ENCODE measurements at regions not wholly inside any gene's neighbourhood (a gene's known extent, or its start where the extent isn't known, plus 50 kb on each side); places are given as distances from the start of the nearest gene placed in this dataset.

GRCh38 chr9:106405871-106406435, 457.0 kb upstream of the ZNF462 start:
- Mint-ChIP-seq H3K4me1 (ENCODE audit: low read depth) (no peaks in the 10 kb centered on the region), H3K9me3 (no peaks in the 10 kb centered on the region), H3K27me3 (ENCODE audit: insufficient read depth) (no peaks in the 10 kb centered on the region), H3K36me3 (ENCODE audit: low read depth) (no peaks in the 10 kb centered on the region), H3K27ac (no peak overlapping the region), H3K4me3 (no peak overlapping the region)
- no peak for DNase-seq (ENCODE audit: low spot score)
- intact Hi-C loops (cut with micrococcal nuclease), result no loop called here

- Mint-ChIP-seq H3K36me3 (ENCODE audit: low read depth) (no peaks in the 10 kb centered on the region), H3K4me3 (no peak overlapping the region), H3K9me3 (peaks cover 4% of the 10 kb centered on the region), H3K27ac (no peak overlapping the region), H3K4me1 (ENCODE audit: low read depth) (no peaks in the 10 kb centered on the region), H3K27me3 (ENCODE audit: insufficient read depth) (no peaks in the 10 kb centered on the region)
- DNase-seq (ENCODE audit: low spot score), result no peak
- intact Hi-C loops (cut with micrococcal nuclease), result no loop called here
Observed at GRCh38 chr9:106414042-106414441, 448.9 kb upstream of the ZNF462 start.

GRCh38 chr9:106417685-106418084, 445.3 kb upstream of the ZNF462 start:
- intact Hi-C loops (cut with micrococcal nuclease), result no loop called here
- Mint-ChIP-seq H3K4me3 (no peak overlapping the region), H3K27ac (no peak overlapping the region), H3K27me3 (ENCODE audit: insufficient read depth) (no peaks in the 10 kb centered on the region), H3K36me3 (ENCODE audit: low read depth) (no peaks in the 10 kb centered on the region), H3K4me1 (ENCODE audit: low read depth) (peaks cover 13% of the 10 kb centered on the region), H3K9me3 (peaks cover 4% of the 10 kb centered on the region)
- no peak for DNase-seq (ENCODE audit: low spot score)

GRCh38 chr9:106419829-106420228, 443.1 kb upstream of the ZNF462 start:
- Mint-ChIP-seq H3K9me3 (peaks cover 4% of the 10 kb centered on the region), H3K27me3 (ENCODE audit: insufficient read depth) (no peaks in the 10 kb centered on the region), H3K4me1 (ENCODE audit: low read depth) (peaks cover 13% of the 10 kb centered on the region), H3K36me3 (ENCODE audit: low read depth) (no peaks in the 10 kb centered on the region), H3K4me3 (no peak overlapping the region), H3K27ac (no peak overlapping the region)
- DNase-seq (ENCODE audit: low spot score), result no peak
- intact Hi-C loops (cut with micrococcal nuclease), result no loop called here

- DNase-seq (ENCODE audit: low spot score), result no peak
- Mint-ChIP-seq H3K27ac (no peak overlapping the region), H3K27me3 (ENCODE audit: insufficient read depth) (no peaks in the 10 kb centered on the region), H3K4me1 (ENCODE audit: low read depth) (peaks cover 13% of the 10 kb centered on the region), H3K4me3 (no peak overlapping the region), H3K36me3 (ENCODE audit: low read depth) (no peaks in the 10 kb centered on the region), H3K9me3 (peaks cover 4% of the 10 kb centered on the region)
- intact Hi-C loops (cut with micrococcal nuclease), result no loop called here
Observed at GRCh38 chr9:106420511-106420944, 442.4 kb upstream of the ZNF462 start.

GRCh38 chr9:106421772-106422171, 441.2 kb upstream of the ZNF462 start:
- Mint-ChIP-seq H3K27me3 (ENCODE audit: insufficient read depth) (no peaks in the 10 kb centered on the region), H3K27ac (no peak overlapping the region), H3K4me3 (no peak overlapping the region), H3K9me3 (peaks cover 4% of the 10 kb centered on the region), H3K4me1 (ENCODE audit: low read depth) (peaks cover 13% of the 10 kb centered on the region), H3K36me3 (ENCODE audit: low read depth) (no peaks in the 10 kb centered on the region)
- intact Hi-C loops (cut with micrococcal nuclease), result no loop called here
- no peak for DNase-seq (ENCODE audit: low spot score)

- Mint-ChIP-seq H3K9me3 (no peaks in the 10 kb centered on the region), H3K4me3 (no peak overlapping the region), H3K27ac (no peak overlapping the region), H3K36me3 (ENCODE audit: low read depth) (no peaks in the 10 kb centered on the region), H3K27me3 (ENCODE audit: insufficient read depth) (no peaks in the 10 kb centered on the region), H3K4me1 (ENCODE audit: low read depth) (peaks cover 13% of the 10 kb centered on the region)
- intact Hi-C loops (cut with micrococcal nuclease), result no loop called here
- DNase-seq (ENCODE audit: low spot score), result no peak
Observed at GRCh38 chr9:106423575-106423974, 439.4 kb upstream of the ZNF462 start.

GRCh38 chr9:106432631-106433030, 430.3 kb upstream of the ZNF462 start:
- no peaks in the 10 kb centered on the region for H3K36me3 Mint-ChIP-seq (ENCODE audit: low read depth)
- H3K27me3 Mint-ChIP-seq (ENCODE audit: insufficient read depth), result no peaks in the 10 kb centered on the region
- intact Hi-C loops (cut with micrococcal nuclease), result no loop called here
- no peak for DNase-seq (ENCODE audit: low spot score)
- no peaks in the 10 kb centered on the region for H3K4me1 Mint-ChIP-seq (ENCODE audit: low read depth)
- H3K9me3 Mint-ChIP-seq, result no peaks in the 10 kb centered on the region
- no peak overlapping the region for H3K4me3 Mint-ChIP-seq
- H3K27ac Mint-ChIP-seq, result no peak overlapping the region

- H3K4me3 Mint-ChIP-seq, result no peak overlapping the region
- H3K27ac Mint-ChIP-seq, result no peak overlapping the region
- H3K4me1 Mint-ChIP-seq (ENCODE audit: low read depth), result no peaks in the 10 kb centered on the region
- H3K27me3 Mint-ChIP-seq (ENCODE audit: insufficient read depth), result no peaks in the 10 kb centered on the region
- H3K9me3 Mint-ChIP-seq, result peaks cover 10% of the 10 kb centered on the region
- DNase-seq (ENCODE audit: low spot score), result no peak
- intact Hi-C loops (cut with micrococcal nuclease), result no loop called here
- no peaks in the 10 kb centered on the region for H3K36me3 Mint-ChIP-seq (ENCODE audit: low read depth)
Observed at GRCh38 chr9:106438928-106439327, 424.0 kb upstream of the ZNF462 start.

- H3K4me3 Mint-ChIP-seq, result no peak overlapping the region
- H3K4me1 Mint-ChIP-seq (ENCODE audit: low read depth), result no peaks in the 10 kb centered on the region
Observed at GRCh38 chr9:106441283-106441682, 421.7 kb upstream of the ZNF462 start.

GRCh38 chr9:106443520-106443919, 419.4 kb upstream of the ZNF462 start:
- Mint-ChIP-seq H3K27ac (no peak overlapping the region), H3K4me1 (ENCODE audit: low read depth) (no peaks in the 10 kb centered on the region), H3K9me3 (peaks cover 10% of the 10 kb centered on the region), H3K4me3 (no peak overlapping the region), H3K36me3 (ENCODE audit: low read depth) (no peaks in the 10 kb centered on the region), H3K27me3 (ENCODE audit: insufficient read depth) (no peaks in the 10 kb centered on the region)
- no peak for DNase-seq (ENCODE audit: low spot score)
- intact Hi-C loops (cut with micrococcal nuclease), result no loop called here

More at GRCh38 chr9:106441283-106441682, 421.7 kb upstream of the ZNF462 start:
- no peaks in the 10 kb centered on the region for H3K27me3 Mint-ChIP-seq (ENCODE audit: insufficient read depth)
- H3K27ac Mint-ChIP-seq, result no peak overlapping the region
- H3K9me3 Mint-ChIP-seq, result peaks cover 10% of the 10 kb centered on the region
- DNase-seq (ENCODE audit: low spot score), result no peak
- H3K36me3 Mint-ChIP-seq (ENCODE audit: low read depth), result no peaks in the 10 kb centered on the region
- intact Hi-C loops (cut with micrococcal nuclease), result no loop called here

- Mint-ChIP-seq H3K27ac (no peak overlapping the region), H3K36me3 (ENCODE audit: low read depth) (no peaks in the 10 kb centered on the region), H3K27me3 (ENCODE audit: insufficient read depth) (no peaks in the 10 kb centered on the region), H3K9me3 (peaks cover 6% of the 10 kb centered on the region), H3K4me1 (ENCODE audit: low read depth) (no peaks in the 10 kb centered on the region), H3K4me3 (no peak overlapping the region)
- no peak for DNase-seq (ENCODE audit: low spot score)
- intact Hi-C loops (cut with micrococcal nuclease), result no loop called here
Observed at GRCh38 chr9:106445107-106445506, 417.9 kb upstream of the ZNF462 start.

- Mint-ChIP-seq H3K4me1 (ENCODE audit: low read depth) (no peaks in the 10 kb centered on the region), H3K27me3 (ENCODE audit: insufficient read depth) (no peaks in the 10 kb centered on the region), H3K27ac (no peak overlapping the region), H3K36me3 (ENCODE audit: low read depth) (no peaks in the 10 kb centered on the region), H3K9me3 (no peaks in the 10 kb centered on the region), H3K4me3 (no peak overlapping the region)
- intact Hi-C loops (cut with micrococcal nuclease), result no loop called here
- DNase-seq (ENCODE audit: low spot score), result no peak
Observed at GRCh38 chr9:106449336-106449927, 413.5 kb upstream of the ZNF462 start.

GRCh38 chr9:106450549-106450948, 412.4 kb upstream of the ZNF462 start:
- intact Hi-C loops (cut with micrococcal nuclease), result no loop called here
- Mint-ChIP-seq H3K27ac (no peak overlapping the region), H3K27me3 (ENCODE audit: insufficient read depth) (no peaks in the 10 kb centered on the region), H3K36me3 (ENCODE audit: low read depth) (no peaks in the 10 kb centered on the region), H3K9me3 (no peaks in the 10 kb centered on the region), H3K4me1 (ENCODE audit: low read depth) (no peaks in the 10 kb centered on the region), H3K4me3 (no peak overlapping the region)
- no peak for DNase-seq (ENCODE audit: low spot score)

Measured in activated T-helper 1 cell treated with anti-CD3 and anti-CD28 coated beads, Interleukin-12 subunit alpha, Interleukin-12 subunit beta, Interleukin-2, Interleukin-4 antibody, amounts not matched to agents 30 ng/mL and 10 ng/mL and 1 ng/mL, durations not matched to agents 14 hours and 24 hours and 36 hours (primary cell).